Astrocyte (in vitro differentiated cells and primary cell): ENCODE measurements at regions not wholly inside any gene's neighbourhood (a gene's known extent, or its start where the extent isn't known, plus 50 kb on each side); places are given as distances from the start of the nearest gene placed in this dataset.

Experiments
- CTCF ChIP-seq: IDR thresholded peaks from 2 replicates; pipeline ENCODE4 v1.5.1; 2011; ENCODE audit warnings: low read depth, mild to moderate bottlenecking, inconsistent platforms, low read length, moderate library complexity; ENCODE audit not compliant: insufficient read depth
- EZH2 ChIP-seq: IDR thresholded peaks from 2 replicates; pipeline ENCODE4 v1.6.1; 2012; ENCODE audit warnings: mild to moderate bottlenecking, low read length, inconsistent platforms; ENCODE audit not compliant: insufficient read depth

GRCh38 chr20:51236421-51236820, 213.5 kb upstream of the KCNG1 start:
- TF ChIP-seq CTCF (no peak), EZH2 (no peak)
